HepG2 (cell line): ENCODE measurements at regions not wholly inside any gene's neighbourhood (a gene's known extent, or its start where the extent isn't known, plus 50 kb on each side); places are given as distances from the start of the nearest gene placed in this dataset.
A peak's percentile ranks its signal among the peaks of the same experiment; 100 is the strongest.

Experiments
- CENPBD1 ChIP-seq: sonication (generic); formaldehyde crosslinking; IDR thresholded peaks from 2 replicates; pipeline ENCODE4 v1.8.0; 2022; ENCODE audit warnings: missing genetic modification reagents, low read depth, mild to moderate bottlenecking, borderline replicate concordance
- FUBP1 ChIP-seq: sonication (generic); formaldehyde crosslinking; IDR thresholded peaks from 2 replicates; pipeline ENCODE4 v1.5.1; 2020; ENCODE audit warnings: missing genetic modification reagents, mild to moderate bottlenecking, borderline replicate concordance
- GATAD2A ChIP-seq: IDR thresholded peaks from 2 replicates; pipeline ENCODE4 v1.6.1; 2016
- HBP1 ChIP-seq: IDR thresholded peaks from 2 replicates; pipeline ENCODE4 v1.6.1; 2016; ENCODE audit warnings: low read depth, control low read depth
- HOXA7 ChIP-seq: sonication (generic); formaldehyde crosslinking; IDR thresholded peaks from 2 replicates; pipeline ENCODE4 v1.8.1; 2022; ENCODE audit warnings: mild to moderate bottlenecking, missing genetic modification reagents, moderate library complexity
- IKZF1 ChIP-seq: fragments of 450-650 bp; IDR thresholded peaks from 2 replicates; pipeline ENCODE4 v1.7.1; 2016
- IRF2 ChIP-seq: IDR thresholded peaks from 2 replicates; pipeline ENCODE4 v1.6.1; 2018; ENCODE audit warnings: missing genetic modification reagents, missing compliant biosample characterization
- KLF13 ChIP-seq: sonication (generic); formaldehyde crosslinking; IDR thresholded peaks from 2 replicates; pipeline ENCODE4 v1.4.0; 2020; ENCODE audit warnings: mild to moderate bottlenecking, missing genetic modification reagents
- MYC ChIP-seq: sonication (generic); formaldehyde crosslinking; IDR thresholded peaks from 2 replicates; pipeline ENCODE4 v1.9.0; 2021; ENCODE audit warnings: missing genetic modification reagents, borderline replicate concordance
- MYPOP ChIP-seq: sonication (generic); formaldehyde crosslinking; IDR thresholded peaks from 2 replicates; pipeline ENCODE4 v1.8.1; 2023; ENCODE audit warnings: mild to moderate bottlenecking, moderate library complexity, missing genetic modification reagents
- NAIF1 ChIP-seq: sonication (generic); formaldehyde crosslinking; IDR thresholded peaks from 2 replicates; pipeline ENCODE4 v1.5.0; 2020; ENCODE audit warnings: mild to moderate bottlenecking, missing genetic modification reagents, borderline replicate concordance
- POLR2AphosphoS5 ChIP-seq: IDR thresholded peaks from 2 replicates; pipeline ENCODE4 v1.6.1; 2012; ENCODE audit warnings: low read depth, low read length
- SAFB2 ChIP-seq: sonication (generic); formaldehyde crosslinking; IDR thresholded peaks from 2 replicates; pipeline ENCODE4 v1.5.1; 2020; ENCODE audit warnings: missing genetic modification reagents, low read depth, mild to moderate bottlenecking, borderline replicate concordance
- SALL2 ChIP-seq: sonication (generic); formaldehyde crosslinking; IDR thresholded peaks from 2 replicates; pipeline ENCODE4 v1.8.1; 2023; ENCODE audit warnings: mild to moderate bottlenecking, missing genetic modification reagents, inconsistent platforms
- SIX1 ChIP-seq: sonication (generic); formaldehyde crosslinking; IDR thresholded peaks from 2 replicates; pipeline ENCODE4 v1.4.0; 2020; ENCODE audit warnings: missing genetic modification reagents, borderline replicate concordance
- SUZ12 ChIP-seq: fragments of 150-350 bp; IDR thresholded peaks from 2 replicates; pipeline ENCODE4 v1.6.1; 2014; ENCODE audit warnings: low read depth, low read length
- TBX2 ChIP-seq: sonication (generic); formaldehyde crosslinking; IDR thresholded peaks from 2 replicates; pipeline ENCODE4 v1.5.0; 2020; ENCODE audit warnings: missing genetic modification reagents, mild to moderate bottlenecking, borderline replicate concordance
- ZFP41 ChIP-seq: sonication (generic); formaldehyde crosslinking; IDR thresholded peaks from 2 replicates; pipeline ENCODE4 v1.4.0; 2020; ENCODE audit warnings: mild to moderate bottlenecking, missing genetic modification reagents, borderline replicate concordance
- ZNF225 ChIP-seq: sonication (generic); formaldehyde crosslinking; IDR thresholded peaks from 2 replicates; pipeline ENCODE4 v1.4.0; 2020; ENCODE audit warnings: mild to moderate bottlenecking, missing genetic modification reagents
- ZNF3 ChIP-seq: IDR thresholded peaks from 2 replicates; pipeline ENCODE4 v1.7.0; 2017; ENCODE audit warnings: inconsistent platforms
- ZNF33A ChIP-seq: sonication (generic); formaldehyde crosslinking; IDR thresholded peaks from 2 replicates; pipeline ENCODE4 v1.5.1; 2020; ENCODE audit warnings: missing genetic modification reagents, mild to moderate bottlenecking, moderate library complexity, borderline replicate concordance
- ZNF546 ChIP-seq: sonication (generic); formaldehyde crosslinking; conservative IDR thresholded peaks from 2 replicates; pipeline ENCODE4 v1.8.1; 2023; ENCODE audit warnings: mild to moderate bottlenecking, missing genetic modification reagents
- ZNF724P ChIP-seq: sonication (generic); formaldehyde crosslinking; IDR thresholded peaks from 2 replicates; pipeline ENCODE4 v1.8.0; 2022; ENCODE audit warnings: missing genetic modification reagents, borderline replicate concordance
- ZNF768 ChIP-seq: sonication (generic); formaldehyde crosslinking; IDR thresholded peaks from 2 replicates; pipeline ENCODE4 v1.4.0; 2020; ENCODE audit warnings: missing genetic modification reagents
- ZNF839 ChIP-seq: sonication (generic); formaldehyde crosslinking; IDR thresholded peaks from 2 replicates; pipeline ENCODE4 v1.4.0; 2020; ENCODE audit warnings: missing genetic modification reagents, mild to moderate bottlenecking, borderline replicate concordance
- ZSCAN31 ChIP-seq: sonication (generic); formaldehyde crosslinking; IDR thresholded peaks from 2 replicates; pipeline ENCODE4 v1.5.0; 2020; ENCODE audit warnings: low read depth, mild to moderate bottlenecking, missing genetic modification reagents

- TF ChIP-seq MYPOP (CRISPR knock-in tag) (no peak), ZNF724P (CRISPR knock-in tag) (peak; percentile 70; the same call in 1 of the 2 replicates), SIX1 (CRISPR knock-in tag) (peak; percentile 98), NAIF1 (CRISPR knock-in tag) (no peak), IRF2 (CRISPR knock-in tag) (peak; percentile 86), TBX2 (CRISPR knock-in tag) (peak; percentile 96), HOXA7 (CRISPR knock-in tag) (no peak), CENPBD1 (CRISPR knock-in tag) (no peak; the same call in 1 of the 2 replicates), FUBP1 (CRISPR knock-in tag) (no peak), ZNF546 (no peak; the same call in 1 of the 2 replicates), SALL2 (CRISPR knock-in tag) (peak; percentile 68; the same call in 1 of the 2 replicates), ZNF839 (CRISPR knock-in tag) (no peak; the same call in 1 of the 2 replicates), ZNF3 (CRISPR knock-in tag) (peak; percentile 86), GATAD2A (CRISPR knock-in tag) (peak; percentile 97), MYC (CRISPR knock-in tag) (peak; percentile 79), IKZF1 (no peak), SAFB2 (CRISPR knock-in tag) (no peak; the same call in 1 of the 2 replicates), ZSCAN31 (peak; percentile 86; the same call in 1 of the 2 replicates), POLR2AphosphoS5 (0 out of 2 replicates have a peak, but pooled peaks have one; percentile 44), HBP1 (CRISPR knock-in tag) (peak; percentile 83), ZNF768 (CRISPR knock-in tag) (no peak), KLF13 (CRISPR knock-in tag) (no peak), ZNF33A (CRISPR knock-in tag) (0 out of 2 replicates have a peak, but pooled peaks have one; percentile 38), SUZ12 (no peak), ZFP41 (CRISPR knock-in tag) (peak; percentile 35; the same call in 1 of the 2 replicates), ZNF225 (CRISPR knock-in tag) (no peak; the same call in 1 of the 2 replicates)
Measured at GRCh38 chr6:137723273-137724017, 143.6 kb upstream of the TNFAIP3 start (continued).
